ENCODE measurements at regions not wholly inside any gene's neighbourhood (a gene's known extent, or its start where the extent isn't known, plus 50 kb on each side); places are given as distances from the start of the nearest gene placed in this dataset.
"Not testable (repeated sequence)": the region's sequence is repeated elsewhere in the genome, so short reads cannot be mapped to it uniquely, and the experiment has no call there.

GRCh38 chr1:99540744-99541143 lies 105.2 kb upstream of the PALMD start:
- DNase-seq, result no peak

- DNase-seq, result no peak
Measured at GRCh38 chr1:99544328-99544727, 101.6 kb upstream of the PALMD start.

GRCh38 chr1:99546432-99547416 lies 99.2 kb upstream of the PALMD start:
- DNase-seq, result no peak

GRCh38 chr1:99548943-99549605 lies 96.8 kb upstream of the PALMD start:
- DNase-seq, result no peak

GRCh38 chr1:99550198-99550597 lies 95.7 kb upstream of the PALMD start:
- DNase-seq, result no peak

- DNase-seq, result no peak
Measured at GRCh38 chr1:99551812-99552614, 93.9 kb upstream of the PALMD start.

- no peak for DNase-seq
Measured at GRCh38 chr1:99553301-99553700, 92.6 kb upstream of the PALMD start.

- not testable (repeated sequence) for DNase-seq
Measured at GRCh38 chr1:99553819-99554218, 92.1 kb upstream of the PALMD start.

- DNase-seq, result no peak
Measured at GRCh38 chr1:99554727-99555126, 91.2 kb upstream of the PALMD start.

GRCh38 chr1:99557546-99558202 lies 88.2 kb upstream of the PALMD start:
- DNase-seq, result no peak

GRCh38 chr1:99559166-99559565 lies 86.7 kb upstream of the PALMD start:
- DNase-seq, result no peak

GRCh38 chr1:99560207-99561040 lies 85.5 kb upstream of the PALMD start:
- no peak for DNase-seq

- no peak for DNase-seq
Measured at GRCh38 chr1:99561952-99562351, 84.0 kb upstream of the PALMD start.

GRCh38 chr1:99565606-99566289 lies 80.2 kb upstream of the PALMD start:
- DNase-seq, result no peak

- DNase-seq, result no peak
Measured at GRCh38 chr1:99566290-99567021, 79.5 kb upstream of the PALMD start.

GRCh38 chr1:99570486-99571089 lies 75.3 kb upstream of the PALMD start:
- DNase-seq, result no peak

- no peak for DNase-seq
Measured at GRCh38 chr1:99571092-99571734, 74.7 kb upstream of the PALMD start.

GRCh38 chr1:99573431-99574217 lies 72.3 kb upstream of the PALMD start:
- DNase-seq, result no peak

GRCh38 chr1:99577313-99577712 lies 68.6 kb upstream of the PALMD start:
- DNase-seq, result no peak
